ENCODE measurements at regions not wholly inside any gene's neighbourhood (a gene's known extent, or its start where the extent isn't known, plus 50 kb on each side); places are given as distances from the start of the nearest gene placed in this dataset.

DNA sequence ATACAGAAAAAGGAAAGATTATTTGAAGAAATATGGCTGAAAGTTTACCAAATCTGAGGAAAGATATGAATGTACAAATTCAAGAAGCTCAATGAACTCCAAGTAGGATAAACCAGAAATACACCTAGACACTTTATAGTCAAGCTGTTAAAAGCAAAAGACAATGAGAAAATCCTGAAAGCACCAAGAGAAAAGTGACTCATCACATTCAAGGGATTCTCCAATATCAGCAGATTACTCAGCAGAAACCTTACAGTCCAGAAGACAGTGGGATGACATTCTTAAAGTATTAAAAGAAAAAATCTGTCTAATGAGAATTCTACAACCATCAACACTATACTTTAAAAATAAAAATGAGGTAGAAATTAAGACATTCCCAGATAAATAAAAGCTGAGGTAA is 223.8 kb upstream of the ZCCHC13 start:
- Histone ChIP-seq H3K4ac (ENCODE audit: low read depth, low read length) (no peak overlapping the region), H2BK120ac (ENCODE audit: insufficient read depth, low read length, poor library complexity) (no peak overlapping the region), H3K27ac (ENCODE audit: low read depth, low read length) (no peak overlapping the region), H3K79me2 (ENCODE audit: control insufficient read depth, insufficient read depth, low read length, poor library complexity) (no peaks in the 10 kb centered on the region), H2AFZ (ENCODE audit: insufficient read depth, low read length, poor library complexity) (no peak overlapping the region), H3K79me1 (ENCODE audit: low read length) (no peaks in the 10 kb centered on the region), H4K91ac (ENCODE audit: low read depth, low read length) (no peak overlapping the region), H3K4me2 (ENCODE audit: low read length) (no peak overlapping the region), H3K14ac (ENCODE audit: low read length) (no peak overlapping the region), H4K8ac (ENCODE audit: low read depth, low read length) (no peak overlapping the region), H4K12ac (ENCODE audit: low read depth, low read length) (no peak overlapping the region), H3K9me3 (ENCODE audit: insufficient read depth, low read depth, low read length) (no peaks in the 10 kb centered on the region), H3K36me3 (ENCODE audit: control insufficient read depth in 1 of 2, insufficient read depth in 2 of 2, low read length in 2 of 2) (peaks cover 0 to 5% of the 10 kb centered on the region in 2 experiments), H3K23ac (ENCODE audit: low read length) (no peak overlapping the region), H3K4me1 (ENCODE audit: control insufficient read depth in 1 of 2, insufficient read depth in 2 of 2, low read length in 2 of 2) (peaks cover 0 to 6% of the 10 kb centered on the region in 2 experiments), H3K18ac (ENCODE audit: low read length) (no peak overlapping the region), H3K9ac (ENCODE audit: low read length) (no peak overlapping the region), H2BK12ac (ENCODE audit: low read length) (no peak overlapping the region), H2AK5ac (ENCODE audit: low read length) (no peak overlapping the region), H2BK5ac (ENCODE audit: low read depth, low read length, poor library complexity) (no peak overlapping the region), H3K27me3 (ENCODE audit: insufficient read depth, low read length) (no peaks in the 10 kb centered on the region), H3K4me3 (ENCODE audit: low read depth, low read length) (no peak overlapping the region)
- DNase-seq: no peak

DNA sequence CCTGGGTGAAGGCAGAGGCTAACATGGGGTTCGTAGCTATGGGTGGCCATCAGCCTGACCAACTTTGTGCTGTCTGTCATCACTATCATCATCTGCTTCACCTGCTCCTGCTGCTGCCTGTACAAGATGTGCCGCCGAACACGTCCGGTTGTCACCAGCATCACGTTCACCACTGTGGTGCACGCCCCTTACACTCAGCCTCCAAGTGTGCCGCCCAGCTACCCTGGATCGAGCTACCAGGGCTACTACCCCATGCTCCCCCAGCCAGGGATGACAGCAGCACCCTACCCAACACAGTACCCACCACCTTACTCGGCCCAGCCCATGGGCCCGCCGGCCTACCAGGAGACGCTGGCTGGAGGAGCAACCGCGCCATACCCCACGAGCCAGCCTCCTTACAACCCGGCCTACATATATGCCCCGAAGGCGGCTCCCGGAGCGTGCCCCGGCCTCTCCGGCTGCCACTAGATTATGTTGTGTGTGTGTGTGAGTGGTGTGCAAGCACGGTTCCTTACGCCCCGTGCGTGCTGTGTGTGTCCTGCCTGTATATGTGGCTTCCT is 213.4 kb upstream of the XIST start:
- no peak overlapping the region for H4K12ac ChIP-seq (ENCODE audit: low read depth, low read length)
- no peak overlapping the region for H3K4me2 ChIP-seq (ENCODE audit: low read length)
- H2AK5ac ChIP-seq (ENCODE audit: low read length): peak overlapping the region; percentile 9
- no peaks in the 10 kb centered on the region for H3K9me3 ChIP-seq (ENCODE audit: insufficient read depth, low read depth, low read length)
- peaks cover 2 to 3% of the 10 kb centered on the region in 2 experiments for H3K36me3 ChIP-seq (ENCODE audit: control insufficient read depth in 1 of 2, insufficient read depth in 2 of 2, low read length in 2 of 2)
- H2AFZ ChIP-seq (ENCODE audit: insufficient read depth, low read length, poor library complexity): no peak overlapping the region
- H4K8ac ChIP-seq (ENCODE audit: low read depth, low read length): no peak overlapping the region
- no peak overlapping the region for H2BK5ac ChIP-seq (ENCODE audit: low read depth, low read length, poor library complexity)
- H3K4me3 ChIP-seq (ENCODE audit: low read depth, low read length): no peak overlapping the region
- no peak overlapping the region for H3K27ac ChIP-seq (ENCODE audit: low read depth, low read length)
- H2BK120ac ChIP-seq (ENCODE audit: insufficient read depth, low read length, poor library complexity): no peak overlapping the region
- no peak overlapping the region for H3K18ac ChIP-seq (ENCODE audit: low read length)
- peaks cover 2% of the 10 kb centered on the region for H3K79me1 ChIP-seq (ENCODE audit: low read length)
- H3K27me3 ChIP-seq (ENCODE audit: insufficient read depth, low read length): no peaks in the 10 kb centered on the region
- H3K14ac ChIP-seq (ENCODE audit: low read length): peak overlapping the region; percentile 53
- H3K9ac ChIP-seq (ENCODE audit: low read length): no peak overlapping the region
- H3K4ac ChIP-seq (ENCODE audit: low read depth, low read length): no peak overlapping the region
- no peak overlapping the region for H2BK12ac ChIP-seq (ENCODE audit: low read length)
- peak overlapping the region; percentile 19 for H4K91ac ChIP-seq (ENCODE audit: low read depth, low read length)
- H3K4me1 ChIP-seq (ENCODE audit: control insufficient read depth in 1 of 2, insufficient read depth in 2 of 2, low read length in 2 of 2): peaks cover 0 to 5% of the 10 kb centered on the region in 2 experiments
- WGBS (ENCODE audit: extremely low coverage, insufficient coverage, insufficient read length): no CpG with 5 or more reads among the region's 27 CpGs
- no peaks in the 10 kb centered on the region for H3K79me2 ChIP-seq (ENCODE audit: control insufficient read depth, insufficient read depth, low read length, poor library complexity)
- DNase-seq: peak in 1 of 2 donors; percentile 28
- no peak overlapping the region for H3K23ac ChIP-seq (ENCODE audit: low read length)

DNA sequence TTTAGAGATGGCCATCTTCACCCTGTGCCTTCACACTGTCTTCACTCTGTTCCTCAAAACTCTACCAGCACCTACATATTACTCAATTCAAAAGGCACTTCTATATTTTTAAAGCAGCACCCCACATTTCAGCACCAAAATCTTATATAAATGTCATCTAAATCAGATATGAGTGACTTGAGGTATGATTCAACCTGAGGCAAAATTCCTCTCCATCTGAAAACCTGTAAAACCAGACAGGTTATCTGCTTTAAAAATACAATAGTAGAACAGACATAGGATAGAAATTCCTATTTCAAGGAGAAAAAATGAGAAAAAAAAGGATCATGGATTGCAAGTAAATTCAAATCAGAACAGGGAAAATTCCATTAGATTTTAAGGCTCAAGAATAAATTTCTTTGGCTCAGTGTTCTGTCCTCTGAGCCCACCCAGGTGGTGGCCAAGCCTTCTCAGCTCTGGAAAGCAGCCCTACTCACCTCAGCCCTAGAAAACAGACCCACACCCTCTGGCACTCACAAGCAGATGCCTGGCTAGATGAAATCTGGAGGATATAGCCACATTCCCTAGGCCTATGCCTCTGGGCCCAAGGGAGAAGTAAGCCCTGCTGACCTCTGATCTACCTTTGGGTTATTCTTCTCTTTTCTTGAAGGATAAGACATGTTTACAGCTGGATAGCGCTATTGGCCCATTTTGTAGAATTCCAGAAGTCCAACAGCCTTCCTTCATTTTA is 211.1 kb upstream of the XIST start:
- Histone ChIP-seq H2AFZ (ENCODE audit: insufficient read depth, low read length, poor library complexity) (no peak overlapping the region), H3K27me3 (ENCODE audit: insufficient read depth, low read length) (no peaks in the 10 kb centered on the region), H3K79me1 (ENCODE audit: low read length) (peaks cover 2% of the 10 kb centered on the region), H3K4me2 (ENCODE audit: low read length) (peak overlapping the region; percentile 47), H4K91ac (ENCODE audit: low read depth, low read length) (peak overlapping the region; percentile 73), H3K9ac (ENCODE audit: low read length) (no peak overlapping the region), H3K4me1 (ENCODE audit: control insufficient read depth in 1 of 2, insufficient read depth in 2 of 2, low read length in 2 of 2) (peaks cover 0 to 6% of the 10 kb centered on the region in 2 experiments), H2BK12ac (ENCODE audit: low read length) (no peak overlapping the region), H3K36me3 (ENCODE audit: control insufficient read depth in 1 of 2, insufficient read depth in 2 of 2, low read length in 2 of 2) (no peaks in the 10 kb centered on the region), H3K4ac (ENCODE audit: low read depth, low read length) (no peak overlapping the region), H2BK120ac (ENCODE audit: insufficient read depth, low read length, poor library complexity) (peak overlapping the region; percentile 6), H3K18ac (ENCODE audit: low read length) (no peak overlapping the region), H4K8ac (ENCODE audit: low read depth, low read length) (no peak overlapping the region), H2BK5ac (ENCODE audit: low read depth, low read length, poor library complexity) (peak overlapping the region; percentile 82), H2AK5ac (ENCODE audit: low read length) (no peak overlapping the region), H3K27ac (ENCODE audit: low read depth, low read length) (peak overlapping the region; percentile 84), H3K9me3 (ENCODE audit: insufficient read depth, low read depth, low read length) (no peaks in the 10 kb centered on the region), H3K4me3 (ENCODE audit: low read depth, low read length) (no peak overlapping the region), H4K12ac (ENCODE audit: low read depth, low read length) (no peak overlapping the region), H3K14ac (ENCODE audit: low read length) (no peak overlapping the region), H3K79me2 (ENCODE audit: control insufficient read depth, insufficient read depth, low read length, poor library complexity) (no peaks in the 10 kb centered on the region), H3K23ac (ENCODE audit: low read length) (no peak overlapping the region)
- WGBS (ENCODE audit: extremely low coverage, insufficient coverage, insufficient read length): no CpG with 5 or more reads among the region's 1 CpG
- peak; percentile 65 to 89 for DNase-seq

DNA sequence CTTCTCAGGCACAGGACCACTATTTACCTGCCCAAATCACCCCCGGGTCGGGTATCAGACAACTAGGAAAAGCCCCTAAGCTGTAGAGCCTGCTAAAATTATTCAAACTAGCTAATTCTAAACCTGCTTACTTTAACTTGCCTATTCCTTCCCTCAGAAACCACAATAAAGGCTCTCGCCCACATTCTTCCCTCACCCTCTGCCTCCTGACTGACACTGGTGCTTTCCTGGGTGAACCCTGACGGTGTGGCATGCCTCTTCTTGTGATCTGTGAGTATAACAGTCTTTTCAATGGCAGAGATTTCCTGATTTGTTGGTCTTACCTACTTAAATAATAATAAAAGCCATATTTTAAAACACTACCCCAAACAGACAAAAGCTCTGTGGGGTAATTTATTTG is 209.4 kb upstream of the XIST start:
- H3K18ac ChIP-seq (ENCODE audit: low read length): no peak overlapping the region
- H4K12ac ChIP-seq (ENCODE audit: low read depth, low read length): no peak overlapping the region
- H3K27ac ChIP-seq (ENCODE audit: low read depth, low read length): no peak overlapping the region
- no peak overlapping the region for H3K23ac ChIP-seq (ENCODE audit: low read length)
- H3K36me3 ChIP-seq (ENCODE audit: control insufficient read depth in 1 of 2, insufficient read depth in 2 of 2, low read length in 2 of 2): no peaks in the 10 kb centered on the region
- H3K4me3 ChIP-seq (ENCODE audit: low read depth, low read length): no peak overlapping the region
- H3K4ac ChIP-seq (ENCODE audit: low read depth, low read length): no peak overlapping the region
- no peak overlapping the region for H2AFZ ChIP-seq (ENCODE audit: insufficient read depth, low read length, poor library complexity)
- H2BK12ac ChIP-seq (ENCODE audit: low read length): no peak overlapping the region
- no peak overlapping the region for H3K9ac ChIP-seq (ENCODE audit: low read length)
- H3K79me2 ChIP-seq (ENCODE audit: control insufficient read depth, insufficient read depth, low read length, poor library complexity): no peaks in the 10 kb centered on the region
- no peak overlapping the region for H2BK5ac ChIP-seq (ENCODE audit: low read depth, low read length, poor library complexity)
- H3K14ac ChIP-seq (ENCODE audit: low read length): no peak overlapping the region
- H2BK120ac ChIP-seq (ENCODE audit: insufficient read depth, low read length, poor library complexity): peak overlapping the region; percentile 13
- no peaks in the 10 kb centered on the region for H3K9me3 ChIP-seq (ENCODE audit: insufficient read depth, low read depth, low read length)
- WGBS (ENCODE audit: extremely low coverage, insufficient coverage, insufficient read length): no CpG with 5 or more reads among the region's 4 CpGs
- H3K79me1 ChIP-seq (ENCODE audit: low read length): peaks cover 2% of the 10 kb centered on the region
- DNase-seq: no peak
- H4K91ac ChIP-seq (ENCODE audit: low read depth, low read length): peak overlapping the region; percentile 55
- H2AK5ac ChIP-seq (ENCODE audit: low read length): no peak overlapping the region
- H3K4me2 ChIP-seq (ENCODE audit: low read length): no peak overlapping the region
- no peaks in the 10 kb centered on the region for H3K27me3 ChIP-seq (ENCODE audit: insufficient read depth, low read length)
- peaks cover 0 to 6% of the 10 kb centered on the region in 2 experiments for H3K4me1 ChIP-seq (ENCODE audit: control insufficient read depth in 1 of 2, insufficient read depth in 2 of 2, low read length in 2 of 2)
- H4K8ac ChIP-seq (ENCODE audit: low read depth, low read length): no peak overlapping the region

Measured in trophoblast cell (in vitro differentiated cells and primary cell).